GM19452 (cell line): ENCODE measurements at regions not wholly inside any gene's neighbourhood (a gene's known extent, or its start where the extent isn't known, plus 50 kb on each side); places are given as distances from the start of the nearest gene placed in this dataset.

Experiments
- ATAC-seq: cut with Tn5 transposase; IDR thresholded peaks from one replicate; pipeline ENCODE4 v1.9.1; 2021; ENCODE audit not compliant: unreplicated experiment

DNA sequence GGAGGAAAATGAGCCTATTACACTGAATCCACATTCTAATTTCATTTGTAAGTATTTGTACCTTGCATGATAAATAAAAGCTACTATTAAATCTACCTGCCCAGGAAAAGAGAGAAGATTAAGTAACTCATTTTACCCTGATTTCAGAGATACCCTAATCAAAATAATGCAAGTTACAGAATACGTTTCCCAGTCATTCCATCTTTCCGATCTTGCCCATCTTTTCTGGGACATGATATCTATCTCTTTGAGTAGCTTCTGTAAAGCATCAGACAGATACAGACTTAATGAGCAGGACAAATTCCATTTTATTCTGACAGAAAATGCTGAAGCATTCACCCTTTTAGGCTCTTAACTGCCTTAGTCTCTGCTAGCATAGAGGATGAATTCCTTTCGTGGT is 56.6 kb downstream of the SPRY2 start:
- ATAC-seq: no peak

DNA sequence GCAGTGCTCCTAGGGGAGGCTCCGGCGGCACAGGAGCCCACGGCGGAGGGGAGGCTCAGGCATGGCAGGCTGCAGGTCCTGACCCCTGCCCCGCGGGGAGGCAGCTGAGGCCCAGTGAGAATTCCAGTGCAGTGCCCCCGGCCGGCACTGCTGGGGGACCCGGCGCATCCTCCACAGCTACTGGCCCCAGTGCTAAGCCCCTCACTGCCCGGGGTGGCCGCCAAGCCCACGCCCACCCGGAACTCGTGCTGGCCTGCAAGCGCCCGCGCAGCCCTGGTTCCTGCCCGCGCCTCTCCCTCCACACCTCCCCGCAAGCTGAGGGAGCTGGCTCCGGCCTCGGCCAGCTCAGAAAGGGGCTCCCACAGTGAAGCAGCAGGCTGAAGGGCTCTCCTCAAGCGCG is 62.2 kb downstream of the SPRY2 start:
- no peak for ATAC-seq

- ATAC-seq: no peak
Observed at GRCh38 chr13:80276371-80277289, 64.3 kb downstream of the SPRY2 start.

GRCh38 chr13:80274643-80275042 is 66.3 kb downstream of the SPRY2 start:
- ATAC-seq: no peak

DNA sequence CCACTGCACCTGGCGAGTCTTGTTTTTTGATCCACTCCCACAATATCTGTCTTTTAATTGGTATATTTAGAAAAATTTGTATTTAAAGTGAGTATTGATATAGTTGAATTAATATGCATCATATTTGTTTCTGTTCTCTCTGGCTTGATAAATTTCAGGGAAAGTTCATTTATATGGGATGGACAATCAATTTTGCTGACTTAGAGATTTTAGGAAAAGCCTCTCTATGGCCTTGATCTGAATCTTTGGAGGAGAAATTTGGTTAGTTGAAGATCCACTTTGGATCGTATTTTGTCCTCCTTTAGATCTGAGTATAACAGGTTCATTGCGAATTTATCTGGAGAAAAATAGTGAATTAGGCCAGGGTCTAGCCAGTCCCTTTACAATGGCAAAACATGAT is 67.2 kb downstream of the SPRY2 start:
- no peak for ATAC-seq

DNA sequence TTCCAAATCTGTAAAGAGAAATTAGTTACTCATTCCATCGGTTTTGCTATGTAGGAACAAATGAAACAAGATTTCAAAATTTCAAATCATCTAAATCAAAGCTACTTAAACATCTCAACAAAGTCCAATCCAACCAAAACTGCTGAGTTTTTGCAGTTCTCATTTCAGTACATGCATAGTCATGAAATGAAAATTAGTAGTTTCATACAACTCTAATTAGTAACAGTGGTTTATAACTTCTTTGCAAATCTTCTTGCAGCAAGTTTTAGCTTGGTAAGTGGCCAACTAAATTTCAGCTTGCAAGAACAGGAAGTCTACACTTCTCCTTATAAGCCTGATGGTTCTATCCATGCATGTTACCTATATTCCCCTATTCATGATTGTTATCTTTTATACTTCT is 75.6 kb downstream of the SPRY2 start:
- ATAC-seq: peak; percentile 72

DNA sequence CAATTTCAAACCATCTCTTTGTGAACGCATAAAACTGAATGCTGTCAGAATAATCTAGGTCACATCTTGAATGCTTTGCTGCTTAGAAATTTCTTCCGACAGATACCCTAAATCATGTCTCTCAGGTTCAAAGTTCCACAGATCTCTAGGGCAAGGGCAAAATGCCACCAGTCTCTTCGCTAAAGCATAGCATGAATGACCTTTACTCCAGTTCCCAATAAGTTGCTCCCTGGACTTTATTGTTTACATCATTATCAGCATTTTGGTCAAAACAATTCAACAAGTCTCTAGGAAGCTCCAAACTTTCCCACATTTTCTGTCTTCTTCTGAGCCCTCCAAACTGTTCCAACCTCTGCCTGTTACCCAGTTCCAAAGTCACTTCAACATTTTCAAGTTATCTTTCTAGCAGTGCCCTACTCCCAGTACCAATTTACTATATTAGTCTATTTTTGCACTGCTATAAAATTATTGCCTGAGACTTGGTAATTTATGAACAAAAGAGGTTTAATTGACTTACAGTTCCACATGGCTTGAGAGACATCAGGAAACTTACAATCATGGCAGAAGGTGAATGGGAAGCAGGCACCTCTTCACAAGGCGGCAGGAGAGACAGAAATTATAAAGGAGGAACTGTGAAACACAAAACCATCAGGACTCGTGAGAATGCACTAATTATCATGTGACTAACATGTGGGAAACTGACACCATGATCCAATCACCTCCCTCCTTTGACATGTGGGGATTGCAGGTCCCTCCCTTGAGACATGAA is 77.0 kb downstream of the SPRY2 start:
- no peak for ATAC-seq

DNA sequence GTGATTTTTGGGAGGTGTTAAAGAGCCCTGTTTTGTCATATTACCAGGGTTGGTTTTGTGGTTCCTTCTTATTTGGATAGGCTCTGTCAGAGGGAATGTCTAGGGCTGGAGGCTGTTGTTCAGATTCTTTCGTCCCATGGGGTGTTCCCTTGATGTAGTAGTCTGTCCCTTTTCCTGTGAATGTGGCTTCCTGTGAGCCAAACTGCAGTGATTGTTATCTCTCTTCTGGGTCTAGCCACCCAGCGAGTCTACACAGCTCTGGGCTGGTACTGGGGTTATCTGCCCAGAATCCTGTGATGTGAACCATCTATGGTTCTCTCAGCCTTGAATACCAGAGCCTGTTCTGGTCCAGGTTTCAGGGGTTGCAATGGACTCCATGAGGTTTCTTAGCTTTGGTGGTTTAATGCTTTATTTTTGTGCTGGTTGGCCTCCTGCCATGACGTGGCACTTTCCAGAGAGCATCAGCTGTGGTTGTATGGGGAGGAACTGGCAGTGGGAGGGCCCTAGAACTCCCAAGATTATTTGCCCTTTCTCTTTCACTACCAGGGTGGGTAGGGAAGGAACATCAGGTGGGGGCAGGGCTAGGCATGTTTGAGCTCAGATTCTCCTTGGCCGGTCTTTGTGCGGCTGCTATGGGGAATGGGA is 78.8 kb downstream of the SPRY2 start:
- ATAC-seq: no peak

DNA sequence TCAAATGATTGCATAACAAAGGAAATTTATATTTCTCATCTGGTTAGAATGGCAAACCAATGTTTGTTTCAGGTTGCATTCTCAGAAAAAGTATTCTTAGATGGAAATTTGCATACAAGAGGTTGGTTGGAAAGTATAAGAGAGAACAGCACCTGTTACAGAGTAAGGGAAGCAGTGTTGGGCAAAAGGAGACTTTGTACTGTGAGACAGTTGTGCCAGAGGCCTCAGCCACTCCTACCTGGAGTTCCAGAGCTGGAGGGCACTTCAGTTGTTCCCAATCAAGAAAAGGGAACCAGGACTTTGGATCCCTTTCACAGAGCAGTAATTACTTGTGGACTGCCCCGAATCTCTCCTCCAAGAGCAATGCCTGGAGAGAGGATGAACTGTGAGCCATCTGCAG is 81.8 kb downstream of the SPRY2 start:
- peak; percentile 70 for ATAC-seq

- ATAC-seq: peak; percentile 70
Observed at GRCh38 chr13:80256352-80256932, 84.5 kb downstream of the SPRY2 start.

GRCh38 chr13:80255946-80256345 is 85.0 kb downstream of the SPRY2 start:
- no peak for ATAC-seq

- ATAC-seq: no peak
Observed at GRCh38 chr13:80251403-80251802, 89.5 kb downstream of the SPRY2 start.

GRCh38 chr13:80250213-80250810 is 90.6 kb downstream of the SPRY2 start:
- no peak for ATAC-seq

GRCh38 chr13:80249516-80250212 is 91.3 kb downstream of the SPRY2 start:
- ATAC-seq: no peak

DNA sequence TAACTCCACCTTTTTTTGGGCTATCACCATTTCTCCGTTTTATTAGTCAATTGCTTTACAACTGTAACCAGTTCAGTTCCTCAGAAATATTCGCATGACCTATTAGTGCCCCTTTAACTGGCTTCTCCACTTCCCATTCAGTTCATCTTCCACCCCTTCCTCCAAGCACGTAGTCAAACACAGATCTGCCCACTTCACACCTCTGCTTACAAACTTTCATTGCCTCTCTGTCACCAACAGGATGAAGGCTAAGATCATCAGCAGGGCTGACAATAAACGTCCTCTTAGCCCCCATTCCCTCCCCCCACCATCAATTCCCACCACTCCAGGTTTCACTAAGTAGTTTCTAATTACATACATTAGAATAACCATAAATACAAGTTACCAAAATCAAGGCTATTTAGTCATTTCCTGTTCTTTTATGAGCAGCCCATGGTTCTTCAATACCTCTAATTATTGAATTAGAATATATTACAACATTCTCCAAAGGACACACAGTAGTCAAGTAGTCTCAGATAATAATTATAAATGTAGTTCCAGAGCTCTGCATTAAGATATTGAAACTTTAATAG is 95.7 kb downstream of the SPRY2 start:
- no peak for ATAC-seq

DNA sequence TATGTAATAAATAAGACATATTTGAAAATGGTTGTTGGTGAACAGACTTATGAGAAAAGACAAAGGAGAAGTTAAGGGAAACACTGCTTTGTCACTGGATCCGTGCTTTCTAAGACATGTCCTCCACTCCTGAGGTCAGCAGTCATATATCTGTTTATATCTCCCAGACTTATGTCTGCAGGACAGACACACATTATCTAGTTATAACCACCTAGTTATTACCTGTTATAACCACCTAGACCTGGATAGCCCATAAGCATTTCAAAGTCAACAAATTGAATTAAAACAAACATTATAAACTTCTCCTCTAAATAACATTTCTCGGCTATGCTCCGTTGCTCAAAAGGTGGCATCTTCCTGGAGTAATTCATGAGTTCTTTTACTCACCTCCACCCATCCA is 96.4 kb downstream of the SPRY2 start:
- ATAC-seq: no peak

GRCh38 chr13:80242728-80243427 is 98.0 kb downstream of the SPRY2 start:
- ATAC-seq: no peak

GRCh38 chr13:80239571-80240255 is 101.2 kb downstream of the SPRY2 start:
- no peak for ATAC-seq

GRCh38 chr13:80239116-80239515 is 101.8 kb downstream of the SPRY2 start:
- no peak for ATAC-seq
